Stimulated activated CD8-positive, alpha-beta memory T cell treated with anti-CD3 and anti-CD28 coated beads, Interleukin-7, amount 100 ng/mL, for 48 hours (primary cell): ENCODE measurements at regions not wholly inside any gene's neighbourhood (a gene's known extent, or its start where the extent isn't known, plus 50 kb on each side); places are given as distances from the start of the nearest gene placed in this dataset.
"Not testable (repeated sequence)": the region's sequence is repeated elsewhere in the genome, so short reads cannot be mapped to it uniquely, and the experiment has no call there.

ENCODE experiments used
- DNase-seq, 2 donors: peaks; one replicate each; pipeline ENCODE4 v3.0.0-alpha.2; 2020; ENCODE audit warnings: low read depth in 1 of 2; ENCODE audit errors: extremely low read depth in 1 of 2

- no peak for DNase-seq
Observed at GRCh38 chr10:2584385-2584784, 483.0 kb upstream of the PFKP start.

GRCh38 chr10:2576892-2577291 is 490.5 kb upstream of the PFKP start:
- DNase-seq, result no peak

- DNase-seq, result no peak
Observed at GRCh38 chr10:2575460-2575859, 491.9 kb upstream of the PFKP start.

- no peak for DNase-seq
Observed at GRCh38 chr10:2572611-2573010, 494.7 kb upstream of the PFKP start.

- DNase-seq, result no peak
Observed at GRCh38 chr10:2556883-2557282, 510.5 kb upstream of the PFKP start.

- no peak for DNase-seq
Observed at GRCh38 chr10:2548071-2548470, 519.3 kb upstream of the PFKP start.

- no peak for DNase-seq
Observed at GRCh38 chr10:2547606-2548005, 519.7 kb upstream of the PFKP start.

GRCh38 chr10:2546894-2547293 is 520.5 kb upstream of the PFKP start:
- DNase-seq, result not testable (repeated sequence)

GRCh38 chr10:2543974-2544373 is 523.4 kb upstream of the PFKP start:
- DNase-seq, result no peak

GRCh38 chr10:2543142-2543886 is 524.0 kb upstream of the PFKP start:
- no peak for DNase-seq

- DNase-seq, result no peak
Observed at GRCh38 chr10:2541176-2541575, 526.2 kb upstream of the PFKP start.

GRCh38 chr10:2529945-2530344 is 537.4 kb upstream of the PFKP start:
- DNase-seq, result no peak

- DNase-seq, result no peak
Observed at GRCh38 chr10:2525781-2526180, 541.6 kb upstream of the PFKP start.

GRCh38 chr10:2519139-2519538 is 548.2 kb upstream of the PFKP start:
- DNase-seq, result no peak

- DNase-seq, result no peak
Observed at GRCh38 chr10:2509081-2509531, 558.2 kb upstream of the PFKP start.

- not testable (repeated sequence) for DNase-seq
Observed at GRCh38 chr10:2501366-2501940, 565.9 kb upstream of the PFKP start.

- DNase-seq, result no peak
Observed at GRCh38 chr10:2494399-2494798, 572.9 kb upstream of the PFKP start.

- DNase-seq, result no peak
Observed at GRCh38 chr10:2488446-2489005, 578.8 kb upstream of the PFKP start.

GRCh38 chr10:2487921-2488320 is 579.4 kb upstream of the PFKP start:
- no peak for DNase-seq

GRCh38 chr10:2478656-2479055 is 588.7 kb upstream of the PFKP start:
- no peak for DNase-seq

GRCh38 chr10:2476812-2477553 is 590.4 kb upstream of the PFKP start:
- DNase-seq, result no peak
